ENCODE measurements at regions not wholly inside any gene's neighbourhood (a gene's known extent, or its start where the extent isn't known, plus 50 kb on each side); places are given as distances from the start of the nearest gene placed in this dataset.
"Not testable (repeated sequence)": the region's sequence is repeated elsewhere in the genome, so short reads cannot be mapped to it uniquely, and the experiment has no call there.

GRCh38 chr4:60905162-60905561 is 295.0 kb upstream of the ADGRL3 start:
- Mint-ChIP-seq H3K4me3 (no peak overlapping the region), H3K9me3 (no peaks in the 10 kb centered on the region), H3K27me3 (no peaks in the 10 kb centered on the region), H3K36me3 (no peaks in the 10 kb centered on the region), H3K4me1 (ENCODE audit: unreplicated experiment) (no peaks in the 10 kb centered on the region), H3K27ac (no peak overlapping the region)
- TF ChIP-seq CTCF (conservative IDR thresholded peaks at IDR 0.05), result no peak
- no peak for DNase-seq (ENCODE audit: extremely low spot score, unreplicated experiment)

DNA sequence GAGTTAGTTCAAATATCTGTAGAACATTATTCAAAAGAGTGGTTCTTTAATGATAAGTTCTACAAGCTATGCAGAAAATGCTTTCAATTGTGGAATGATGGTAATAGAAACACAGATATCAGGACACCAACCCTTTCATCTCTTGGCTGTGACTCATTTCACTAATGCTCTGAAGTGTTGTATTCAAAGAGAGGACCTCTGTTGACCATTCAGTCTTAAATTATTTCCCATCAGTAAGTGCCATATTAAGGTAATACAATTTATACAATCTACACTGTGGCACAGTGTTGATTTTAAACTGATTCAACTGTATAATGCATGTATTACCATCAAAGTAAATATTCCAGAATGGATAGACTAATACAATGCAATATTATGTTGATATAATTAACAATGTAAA is 289.0 kb upstream of the ADGRL3 start:
- Mint-ChIP-seq H3K36me3 (no peaks in the 10 kb centered on the region), H3K27me3 (no peaks in the 10 kb centered on the region), H3K9me3 (no peaks in the 10 kb centered on the region), H3K27ac (no peak overlapping the region), H3K4me3 (no peak overlapping the region), H3K4me1 (ENCODE audit: unreplicated experiment) (peaks cover 11% of the 10 kb centered on the region)
- DNase-seq (ENCODE audit: extremely low spot score, unreplicated experiment), result no peak
- TF ChIP-seq CTCF (conservative IDR thresholded peaks at IDR 0.05), result no peak

DNA sequence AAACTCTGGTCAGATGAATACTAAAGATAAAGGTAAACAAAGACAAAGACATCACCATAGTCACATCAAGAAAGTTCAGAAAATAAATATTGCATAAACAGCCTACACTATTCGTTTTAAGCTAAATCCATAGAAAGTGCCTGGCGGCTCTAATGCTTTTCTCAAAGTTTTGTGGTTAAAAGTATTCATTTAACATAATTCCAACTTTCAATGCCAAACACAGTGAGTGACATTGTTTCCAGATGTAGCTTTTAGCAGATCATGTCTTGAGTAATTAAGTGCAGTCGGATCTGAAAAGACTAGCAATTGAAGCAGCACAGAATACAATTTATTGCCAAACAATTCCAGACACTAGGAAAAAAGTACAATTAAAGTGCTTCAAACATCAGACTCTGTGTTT is 287.1 kb upstream of the ADGRL3 start:
- no peaks in the 10 kb centered on the region for H3K9me3 Mint-ChIP-seq
- H3K4me3 Mint-ChIP-seq, result no peak overlapping the region
- no peak for TF ChIP-seq CTCF (conservative IDR thresholded peaks at IDR 0.05)
- no peaks in the 10 kb centered on the region for H3K27me3 Mint-ChIP-seq
- H3K27ac Mint-ChIP-seq, result no peak overlapping the region
- DNase-seq (ENCODE audit: extremely low spot score, unreplicated experiment), result no peak
- no peaks in the 10 kb centered on the region for H3K36me3 Mint-ChIP-seq
- peaks cover 11% of the 10 kb centered on the region for H3K4me1 Mint-ChIP-seq (ENCODE audit: unreplicated experiment)

GRCh38 chr4:60913671-60914070 is 286.5 kb upstream of the ADGRL3 start:
- TF ChIP-seq CTCF (conservative IDR thresholded peaks at IDR 0.05), result no peak
- no peaks in the 10 kb centered on the region for H3K9me3 Mint-ChIP-seq
- H3K4me1 Mint-ChIP-seq (ENCODE audit: unreplicated experiment), result peaks cover 11% of the 10 kb centered on the region
- no peak for DNase-seq (ENCODE audit: extremely low spot score, unreplicated experiment)
- H3K36me3 Mint-ChIP-seq, result no peaks in the 10 kb centered on the region
- no peaks in the 10 kb centered on the region for H3K27me3 Mint-ChIP-seq
- no peak overlapping the region for H3K27ac Mint-ChIP-seq
- H3K4me3 Mint-ChIP-seq, result no peak overlapping the region

- H3K27me3 Mint-ChIP-seq; H3K27ac Mint-ChIP-seq; H3K9me3 Mint-ChIP-seq; DNase-seq (ENCODE audit: extremely low spot score, unreplicated experiment); H3K36me3 Mint-ChIP-seq; H3K4me3 Mint-ChIP-seq; H3K4me1 Mint-ChIP-seq (ENCODE audit: unreplicated experiment): not testable (repeated sequence)
Measured at GRCh38 chr4:60921735-60922134, 278.4 kb upstream of the ADGRL3 start.

DNA sequence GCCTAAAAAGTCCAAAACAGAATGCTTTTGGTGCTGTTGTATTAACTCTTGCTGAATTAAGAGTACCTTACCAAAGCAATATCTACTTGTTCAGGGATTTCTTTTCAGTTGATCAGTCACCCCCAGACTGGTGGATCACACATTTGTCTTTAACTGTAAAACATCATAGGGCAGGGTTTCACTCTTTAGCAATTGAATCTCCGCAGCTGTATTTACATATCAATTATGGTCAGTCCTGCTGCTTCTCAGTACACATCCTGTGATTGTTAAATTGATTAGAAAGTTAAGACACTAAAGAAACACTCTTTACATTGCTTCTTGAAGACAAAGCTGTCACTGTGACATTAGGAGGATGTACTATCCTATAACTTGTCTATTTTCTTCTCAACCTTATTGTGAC is 277.1 kb upstream of the ADGRL3 start:
- Mint-ChIP-seq H3K4me3 (no peak overlapping the region), H3K9me3 (no peaks in the 10 kb centered on the region), H3K27me3 (no peaks in the 10 kb centered on the region), H3K4me1 (ENCODE audit: unreplicated experiment) (no peaks in the 10 kb centered on the region), H3K27ac (no peak overlapping the region), H3K36me3 (no peaks in the 10 kb centered on the region)
- no peak for TF ChIP-seq CTCF (conservative IDR thresholded peaks at IDR 0.05)
- no peak for DNase-seq (ENCODE audit: extremely low spot score, unreplicated experiment)

Data from type B pancreatic cell (in vitro differentiated cells).